HG03442 (cell line): ENCODE measurements at regions not wholly inside any gene's neighbourhood (a gene's known extent, or its start where the extent isn't known, plus 50 kb on each side); places are given as distances from the start of the nearest gene placed in this dataset.

Source experiments
- ATAC-seq: cut with Tn5 transposase; IDR thresholded peaks from one replicate; pipeline ENCODE4 v1.9.1; 2021; ENCODE audit warnings: mild to moderate bottlenecking, moderate library complexity; ENCODE audit not compliant: unreplicated experiment

- no peak for ATAC-seq
These were observed 144.7 kb upstream of the COPS8 start for GRCh38 chr2:236940916-236941520.

GRCh38 chr2:236941551-236941950 lies 144.1 kb upstream of the COPS8 start:
- ATAC-seq, result no peak

DNA sequence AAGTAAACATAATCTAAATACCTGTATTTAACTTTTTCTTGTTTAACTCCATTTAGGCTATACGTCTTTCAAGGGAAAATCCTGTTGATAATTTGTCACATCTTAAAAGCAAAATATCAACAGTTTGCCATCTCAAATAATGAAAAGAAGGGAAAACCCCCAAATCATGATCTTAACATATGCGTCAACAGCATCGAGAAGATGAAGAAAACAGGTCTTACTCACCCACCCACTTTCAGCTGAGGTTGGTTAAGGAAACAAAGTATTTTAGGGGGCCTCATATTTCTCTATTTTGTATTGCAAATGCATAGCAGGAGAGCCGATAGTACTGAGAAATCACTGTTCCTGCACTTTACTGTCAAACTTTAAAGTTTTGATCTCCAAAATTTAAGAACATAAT lies 143.1 kb upstream of the COPS8 start:
- ATAC-seq, result no peak

- no peak for ATAC-seq
These were observed 142.6 kb upstream of the COPS8 start for GRCh38 chr2:236943068-236943467.

GRCh38 chr2:236943841-236944513 lies 141.7 kb upstream of the COPS8 start:
- no peak for ATAC-seq

DNA sequence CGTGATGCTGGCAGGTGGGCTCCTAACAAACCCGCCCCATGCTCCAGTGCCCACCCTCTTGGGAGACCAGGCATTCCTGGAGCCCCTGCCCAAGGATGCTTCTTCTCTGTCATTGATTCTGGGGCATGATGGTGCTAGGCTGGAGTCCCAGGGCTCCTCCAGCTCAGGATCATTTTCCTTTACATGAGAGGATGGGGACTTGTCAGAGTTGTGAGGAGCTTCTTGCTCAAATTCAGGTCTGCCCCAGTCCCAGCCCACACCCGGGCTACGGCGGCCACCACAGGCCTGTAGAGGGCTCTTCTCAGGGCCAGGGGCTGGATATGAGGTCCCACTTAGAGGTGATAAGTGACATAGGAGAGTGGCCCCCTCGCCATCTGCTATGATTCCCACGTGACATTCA lies 141.1 kb upstream of the COPS8 start:
- no peak for ATAC-seq

DNA sequence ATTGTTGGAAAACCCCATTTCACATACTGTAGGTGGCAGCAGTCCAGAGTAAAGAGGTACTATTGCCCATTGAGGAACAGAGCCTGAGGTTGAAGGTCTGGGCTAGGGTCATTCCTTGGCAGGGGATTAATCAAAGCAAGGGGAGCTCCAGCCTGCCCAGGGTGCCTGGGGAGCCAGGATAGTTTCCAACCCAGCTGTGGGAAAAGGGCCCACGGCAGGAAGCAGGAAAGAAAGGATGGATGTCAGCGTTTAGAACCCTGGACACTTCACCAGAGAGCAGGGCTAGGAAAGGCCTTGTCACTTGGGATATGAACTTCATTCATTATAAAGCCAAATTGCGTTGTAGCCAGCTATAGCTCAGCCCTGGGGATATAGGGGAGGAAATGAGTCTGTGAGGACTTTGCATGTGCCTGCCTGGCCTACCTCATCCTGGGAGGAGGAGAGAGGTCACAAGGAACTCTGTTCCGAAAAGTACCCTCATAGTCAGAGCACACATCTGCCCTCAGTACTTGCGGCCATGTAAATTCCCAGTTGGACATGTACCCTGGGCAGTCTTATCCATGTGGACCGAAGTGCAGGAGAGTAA lies 140.2 kb upstream of the COPS8 start:
- no peak for ATAC-seq

- ATAC-seq, result no peak
These were observed 138.8 kb upstream of the COPS8 start for GRCh38 chr2:236946871-236947270.

DNA sequence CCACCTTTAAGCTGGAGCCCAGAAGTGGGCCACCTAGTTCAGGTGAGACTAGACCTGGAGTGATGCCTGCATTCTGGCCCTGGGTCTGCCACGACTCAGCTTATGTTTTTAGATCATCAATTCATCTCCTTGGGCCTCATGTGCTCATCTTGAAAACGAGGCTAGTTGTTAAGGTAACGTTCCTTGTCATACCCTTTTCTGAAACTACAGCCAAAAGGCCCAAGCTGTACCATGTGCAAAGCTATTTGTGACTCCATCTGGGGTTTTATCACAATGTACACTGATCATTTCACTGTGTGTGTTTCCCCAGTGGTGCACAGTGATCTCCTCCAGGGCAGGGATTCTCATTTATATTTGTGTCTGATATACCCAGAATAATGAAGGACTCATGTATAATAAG lies 138.4 kb upstream of the COPS8 start:
- no peak for ATAC-seq

GRCh38 chr2:236947896-236948295 lies 137.8 kb upstream of the COPS8 start:
- ATAC-seq, result no peak

DNA sequence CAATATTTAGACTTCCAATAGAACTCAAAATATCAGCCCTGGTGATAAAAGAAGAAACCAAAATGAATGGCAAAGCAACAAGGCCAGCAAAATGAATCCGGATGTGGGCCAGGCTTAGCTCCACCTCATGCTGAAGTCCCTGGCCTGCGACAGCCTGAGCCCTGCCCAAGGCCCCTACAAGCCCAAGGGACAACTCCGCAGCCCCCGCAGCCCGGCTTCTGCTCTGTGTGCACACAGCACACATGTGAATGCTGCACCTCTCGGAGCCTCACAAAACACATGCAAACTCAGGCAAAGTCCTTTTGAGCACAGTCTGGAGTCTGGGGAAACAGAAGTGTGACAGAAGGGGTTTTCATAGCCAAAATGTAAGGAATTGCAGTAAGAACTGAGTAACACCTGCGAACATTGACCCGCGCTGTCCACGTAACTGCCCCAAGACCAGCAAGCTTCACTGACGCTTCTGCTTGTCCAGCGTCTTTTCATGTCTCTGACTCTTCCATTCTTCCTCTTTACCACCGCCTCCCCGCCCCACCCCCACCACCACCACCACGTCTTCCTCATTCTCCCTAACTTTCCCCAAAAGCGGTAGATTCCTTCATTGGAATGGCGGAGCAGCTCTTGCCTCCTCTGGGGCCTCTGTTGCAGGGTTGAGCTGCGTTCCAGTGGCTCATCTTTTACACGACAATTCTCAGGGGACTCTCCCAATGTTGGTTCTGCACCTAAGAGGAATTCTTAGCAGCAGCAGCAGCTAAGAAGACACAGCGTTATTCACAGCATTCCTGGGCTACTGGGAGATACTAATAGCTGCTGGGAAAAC lies 136.4 kb upstream of the COPS8 start:
- no peak for ATAC-seq

DNA sequence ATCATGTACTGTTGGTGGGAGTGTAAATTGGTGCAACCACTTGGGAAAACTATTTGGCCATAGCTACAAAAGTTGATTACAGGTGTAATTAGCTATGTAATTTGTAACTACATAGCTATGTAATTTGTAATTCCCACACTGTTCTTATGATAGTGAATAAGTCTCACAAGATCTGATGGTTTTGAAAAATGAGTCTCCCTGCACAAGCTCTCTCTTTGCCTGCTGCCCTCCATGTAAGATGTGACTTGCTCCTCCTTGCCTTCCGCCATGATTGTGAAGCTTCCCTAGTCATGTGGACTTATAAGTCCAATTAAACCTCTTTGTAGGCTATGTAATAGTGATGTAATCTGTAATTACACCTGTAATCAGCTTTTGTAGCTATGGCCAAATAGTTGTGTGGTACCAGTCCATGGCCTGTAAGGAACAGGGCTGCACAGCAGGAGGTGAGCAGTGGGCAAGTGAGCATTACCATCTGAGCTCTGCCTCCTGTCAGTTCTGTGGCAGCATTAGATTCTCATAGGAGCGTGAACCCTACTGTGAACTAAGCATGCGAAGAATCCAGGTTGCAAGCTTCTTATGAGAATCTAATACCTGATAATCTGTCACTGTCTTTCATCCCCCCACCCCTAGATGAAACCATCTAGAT lies 133.7 kb upstream of the COPS8 start:
- ATAC-seq, result no peak

DNA sequence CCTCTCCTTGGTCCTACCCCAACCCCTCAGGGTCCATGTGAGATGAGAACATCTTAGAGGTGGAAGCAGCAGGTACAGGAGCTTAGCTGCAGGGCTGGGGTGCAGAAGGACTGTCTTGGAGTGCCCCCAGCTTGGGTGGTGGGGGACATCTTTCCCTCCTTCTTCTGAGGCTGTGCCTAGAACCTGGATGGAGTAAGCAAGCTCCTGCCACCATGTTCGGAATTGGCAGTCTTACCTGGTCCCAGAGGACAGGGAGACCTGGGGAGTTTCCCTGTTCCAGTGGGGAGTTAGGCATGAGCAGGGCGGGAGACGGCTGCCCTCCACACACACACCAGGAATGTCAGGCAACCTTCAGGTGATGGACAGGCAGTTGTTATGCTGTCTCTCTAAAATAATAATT lies 131.0 kb upstream of the COPS8 start:
- no peak for ATAC-seq

GRCh38 chr2:236955521-236956030 lies 130.1 kb upstream of the COPS8 start:
- no peak for ATAC-seq

- no peak for ATAC-seq
These were observed 129.6 kb upstream of the COPS8 start for GRCh38 chr2:236956031-236956618.

DNA sequence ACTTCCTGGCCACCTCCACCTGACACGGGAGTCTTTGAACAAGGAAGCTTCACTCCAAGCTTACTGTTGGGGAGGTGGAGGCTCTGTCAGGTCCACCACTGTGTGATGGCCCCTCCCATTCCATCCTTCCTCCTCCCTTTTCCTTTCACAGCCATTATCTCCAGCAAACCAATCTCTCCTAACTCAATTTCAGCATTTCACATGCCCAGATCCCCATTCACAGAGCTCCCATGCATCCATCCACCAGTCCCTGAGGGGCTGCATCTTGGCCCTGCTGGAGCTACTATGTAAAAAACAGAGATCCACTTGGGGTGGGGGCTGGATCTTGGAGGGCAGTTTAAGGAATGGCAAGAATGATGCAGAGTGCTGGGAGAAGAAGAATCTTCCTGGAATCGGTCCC lies 129.0 kb upstream of the COPS8 start:
- no peak for ATAC-seq

DNA sequence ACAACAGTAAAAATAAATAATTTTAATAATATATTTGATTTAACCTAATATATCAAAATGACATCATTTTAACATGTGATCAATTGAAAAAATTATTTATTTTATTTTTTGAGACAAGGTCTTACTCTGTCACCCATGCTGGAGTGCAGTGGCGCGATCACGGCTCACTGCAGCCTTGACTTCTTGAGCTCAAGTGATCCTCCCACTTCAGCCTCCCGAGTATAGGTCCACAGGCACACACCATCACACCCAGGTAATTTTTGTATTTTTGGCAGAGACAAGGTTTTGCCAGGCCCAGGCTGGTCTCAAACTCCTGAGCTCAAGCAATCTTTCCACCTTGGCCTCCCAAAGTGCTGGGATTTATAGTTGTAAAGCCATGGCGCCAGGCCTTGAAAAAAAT lies 126.7 kb upstream of the COPS8 start:
- no peak for ATAC-seq

DNA sequence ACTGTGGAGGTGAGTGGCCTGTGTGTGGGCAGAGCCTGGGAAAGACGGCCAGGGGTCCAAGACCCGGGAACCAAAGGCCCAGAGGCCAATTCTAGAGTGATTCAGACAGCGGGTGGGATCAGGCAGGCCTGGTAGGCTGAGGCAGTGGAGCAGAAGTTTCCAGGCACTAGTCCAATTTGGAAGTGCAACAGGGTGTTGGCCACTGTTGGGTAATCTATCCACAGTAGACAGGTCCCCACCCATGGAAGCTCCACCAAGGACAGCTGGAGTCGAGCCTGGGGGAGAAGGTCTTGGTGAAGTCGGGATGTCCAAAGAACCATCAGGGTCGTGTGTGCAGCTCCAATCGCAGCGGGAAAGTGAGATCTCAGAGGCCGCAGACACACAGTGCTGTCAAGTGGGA lies 125.8 kb upstream of the COPS8 start:
- no peak for ATAC-seq

DNA sequence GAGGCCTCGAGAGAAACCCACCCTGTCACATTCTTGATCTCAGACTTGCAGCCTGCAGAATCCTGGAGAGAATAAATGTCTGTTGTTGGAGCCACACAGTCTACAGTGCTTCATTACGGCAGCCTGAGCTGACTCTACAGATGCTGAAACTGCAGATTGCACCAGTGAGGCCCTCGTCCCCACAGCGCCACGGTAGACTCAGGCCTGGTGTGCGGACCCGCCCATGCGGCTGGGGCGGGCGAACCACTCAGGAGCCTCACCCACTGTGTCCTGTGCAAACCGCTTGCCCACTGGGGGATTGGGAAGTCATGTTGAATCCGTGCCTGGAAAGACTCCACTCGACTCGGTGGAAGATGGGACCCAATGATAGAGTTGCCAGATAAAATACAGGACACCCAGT lies 125.2 kb upstream of the COPS8 start:
- no peak for ATAC-seq

- no peak for ATAC-seq
These were observed 122.9 kb upstream of the COPS8 start for GRCh38 chr2:236962816-236963215.
